Tibial nerve (tissue), 4 donors: ENCODE measurements at regions not wholly inside any gene's neighbourhood (a gene's known extent, or its start where the extent isn't known, plus 50 kb on each side); places are given as distances from the start of the nearest gene placed in this dataset.

ENCODE experiments used
- EP300 ChIP-seq, 2 donors: sonication (generic); formaldehyde crosslinking; IDR thresholded peaks; one replicate each; pipeline ENCODE4 v1.6.1; 2017; ENCODE audit warnings: antibody characterized with exemption in 2 of 2, mild to moderate bottlenecking in 1 of 2
- TF ChIP-seq, protein P1 (sequence below), 5 experiments: fragments of 200-600 bp in 3 of 5; fragments of 450-650 bp in 2 of 5; sonication (generic) in 3 of 5; IDR thresholded peaks; one replicate each; pipeline ENCODE4 v1.5.1; 2016 to 2019; ENCODE audit warnings: antibody characterized with exemption in 5 of 5, mild to moderate bottlenecking in 3 of 5, moderate library complexity in 2 of 5

DNA sequence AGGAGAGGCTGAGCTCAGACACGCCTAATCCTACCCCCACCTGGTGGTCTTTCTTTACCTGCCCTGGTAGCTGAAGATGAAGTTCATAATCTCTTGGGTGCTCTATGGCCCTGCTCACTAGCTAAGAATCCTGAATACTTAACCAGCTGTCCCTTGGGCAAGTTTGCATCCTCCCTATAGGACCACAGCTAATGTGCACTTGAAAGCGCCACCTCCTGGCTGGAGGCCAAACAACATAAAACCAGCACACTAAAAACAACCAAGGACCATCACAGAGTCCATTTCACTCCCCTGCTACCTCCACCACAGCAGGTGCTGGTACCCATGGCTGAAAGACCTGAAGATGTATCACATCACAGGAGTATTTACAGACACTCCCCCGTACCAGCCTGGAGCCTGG lies 155.5 kb upstream of the SLC24A3 start:
- TF ChIP-seq, protein P1, sequence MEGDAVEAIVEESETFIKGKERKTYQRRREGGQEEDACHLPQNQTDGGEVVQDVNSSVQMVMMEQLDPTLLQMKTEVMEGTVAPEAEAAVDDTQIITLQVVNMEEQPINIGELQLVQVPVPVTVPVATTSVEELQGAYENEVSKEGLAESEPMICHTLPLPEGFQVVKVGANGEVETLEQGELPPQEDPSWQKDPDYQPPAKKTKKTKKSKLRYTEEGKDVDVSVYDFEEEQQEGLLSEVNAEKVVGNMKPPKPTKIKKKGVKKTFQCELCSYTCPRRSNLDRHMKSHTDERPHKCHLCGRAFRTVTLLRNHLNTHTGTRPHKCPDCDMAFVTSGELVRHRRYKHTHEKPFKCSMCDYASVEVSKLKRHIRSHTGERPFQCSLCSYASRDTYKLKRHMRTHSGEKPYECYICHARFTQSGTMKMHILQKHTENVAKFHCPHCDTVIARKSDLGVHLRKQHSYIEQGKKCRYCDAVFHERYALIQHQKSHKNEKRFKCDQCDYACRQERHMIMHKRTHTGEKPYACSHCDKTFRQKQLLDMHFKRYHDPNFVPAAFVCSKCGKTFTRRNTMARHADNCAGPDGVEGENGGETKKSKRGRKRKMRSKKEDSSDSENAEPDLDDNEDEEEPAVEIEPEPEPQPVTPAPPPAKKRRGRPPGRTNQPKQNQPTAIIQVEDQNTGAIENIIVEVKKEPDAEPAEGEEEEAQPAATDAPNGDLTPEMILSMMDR (IDR thresholded peaks at IDR 0.05): no peak
- no peak for TF ChIP-seq EP300 (IDR thresholded peaks at IDR 0.05)
